ENCODE measurements at regions not wholly inside any gene's neighbourhood (a gene's known extent, or its start where the extent isn't known, plus 50 kb on each side); places are given as distances from the start of the nearest gene placed in this dataset.

GRCh38 chr2:120622886-120623753 lies 112.5 kb upstream of the GLI2 start:
- no peak overlapping the region for H3K27ac ChIP-seq
- intact Hi-C loops (cut with DNase I): no loop called here
- peak in 1 of 2 donors; percentile 63 for DNase-seq (ENCODE audit: low spot score in 2 of 2)

GRCh38 chr2:120624061-120624737 lies 111.5 kb upstream of the GLI2 start:
- intact Hi-C loops (cut with DNase I): no loop called here
- H3K27me3 ChIP-seq: no peaks in the 10 kb centered on the region
- peak in 1 of 2 donors; percentile 52 for DNase-seq (ENCODE audit: low spot score in 2 of 2)

More at GRCh38 chr2:120622886-120623753, 112.5 kb upstream of the GLI2 start:
- H3K27me3 ChIP-seq: no peaks in the 10 kb centered on the region
- no peaks in the 10 kb centered on the region for H3K9me3 ChIP-seq
- H3K4me1 ChIP-seq: peaks cover 0 to 14% of the 10 kb centered on the region in 2 donors
- no peaks in the 10 kb centered on the region for H3K36me3 ChIP-seq
- no peak for TF ChIP-seq CTCF (IDR thresholded peaks at IDR 0.05)
- H3K4me3 ChIP-seq: no peak overlapping the region

GRCh38 chr2:120624738-120625446 lies 110.8 kb upstream of the GLI2 start:
- TF ChIP-seq CTCF (IDR thresholded peaks at IDR 0.05): no peak
- Histone ChIP-seq H3K36me3 (no peaks in the 10 kb centered on the region), H3K27me3 (no peaks in the 10 kb centered on the region), H3K4me3 (no peak overlapping the region), H3K9me3 (no peaks in the 10 kb centered on the region), H3K27ac (no peak overlapping the region), H3K4me1 (peaks cover 0 to 14% of the 10 kb centered on the region in 2 donors)
- intact Hi-C loops (cut with DNase I): loop anchor here (5.0 kb wide), 1 partner anchor 153 kb away; no protein-coding TSS in a partner anchor
- DNase-seq (ENCODE audit: low spot score in 2 of 2): peak in 1 of 2 donors; percentile 34

More at GRCh38 chr2:120624061-120624737, 111.5 kb upstream of the GLI2 start:
- Histone ChIP-seq H3K36me3 (no peaks in the 10 kb centered on the region), H3K4me3 (no peak overlapping the region), H3K4me1 (peaks cover 0 to 14% of the 10 kb centered on the region in 2 donors), H3K9me3 (no peaks in the 10 kb centered on the region), H3K27ac (no peak overlapping the region)
- TF ChIP-seq CTCF (IDR thresholded peaks at IDR 0.05): no peak

- peaks cover 0 to 14% of the 10 kb centered on the region in 2 donors for H3K4me1 ChIP-seq
- H3K27ac ChIP-seq: peak overlapping the region; percentile 33 to 37
- intact Hi-C loops (cut with DNase I): loop anchor here (5.0 kb wide), 1 partner anchor 154 kb away; no protein-coding TSS in a partner anchor
- no peaks in the 10 kb centered on the region for H3K36me3 ChIP-seq
- TF ChIP-seq CTCF (IDR thresholded peaks at IDR 0.05): no peak
- peak; percentile 46 to 86 for DNase-seq (ENCODE audit: low spot score in 2 of 2)
- H3K27me3 ChIP-seq: no peaks in the 10 kb centered on the region
- no peaks in the 10 kb centered on the region for H3K9me3 ChIP-seq
- H3K4me3 ChIP-seq: no peak overlapping the region
Observed at GRCh38 chr2:120625865-120626560, 109.7 kb upstream of the GLI2 start.

- Histone ChIP-seq H3K4me3 (no peak overlapping the region), H3K27ac (peak overlapping the region; percentile 33 to 37), H3K9me3 (no peaks in the 10 kb centered on the region), H3K36me3 (no peaks in the 10 kb centered on the region), H3K27me3 (no peaks in the 10 kb centered on the region), H3K4me1 (peaks cover 0 to 14% of the 10 kb centered on the region in 2 donors)
- DNase-seq (ENCODE audit: low spot score in 2 of 2): peak in 1 of 2 donors; percentile 57
- intact Hi-C loops (cut with DNase I): loop anchor here (5.0 kb wide), 1 partner anchor 154 kb away; no protein-coding TSS in a partner anchor
- no peak for TF ChIP-seq CTCF (IDR thresholded peaks at IDR 0.05)
Observed at GRCh38 chr2:120626566-120626965, 109.1 kb upstream of the GLI2 start.

Measured in ascending aorta (tissue), 2 donors.